ENCODE measurements at regions not wholly inside any gene's neighbourhood (a gene's known extent, or its start where the extent isn't known, plus 50 kb on each side); places are given as distances from the start of the nearest gene placed in this dataset.

DNA sequence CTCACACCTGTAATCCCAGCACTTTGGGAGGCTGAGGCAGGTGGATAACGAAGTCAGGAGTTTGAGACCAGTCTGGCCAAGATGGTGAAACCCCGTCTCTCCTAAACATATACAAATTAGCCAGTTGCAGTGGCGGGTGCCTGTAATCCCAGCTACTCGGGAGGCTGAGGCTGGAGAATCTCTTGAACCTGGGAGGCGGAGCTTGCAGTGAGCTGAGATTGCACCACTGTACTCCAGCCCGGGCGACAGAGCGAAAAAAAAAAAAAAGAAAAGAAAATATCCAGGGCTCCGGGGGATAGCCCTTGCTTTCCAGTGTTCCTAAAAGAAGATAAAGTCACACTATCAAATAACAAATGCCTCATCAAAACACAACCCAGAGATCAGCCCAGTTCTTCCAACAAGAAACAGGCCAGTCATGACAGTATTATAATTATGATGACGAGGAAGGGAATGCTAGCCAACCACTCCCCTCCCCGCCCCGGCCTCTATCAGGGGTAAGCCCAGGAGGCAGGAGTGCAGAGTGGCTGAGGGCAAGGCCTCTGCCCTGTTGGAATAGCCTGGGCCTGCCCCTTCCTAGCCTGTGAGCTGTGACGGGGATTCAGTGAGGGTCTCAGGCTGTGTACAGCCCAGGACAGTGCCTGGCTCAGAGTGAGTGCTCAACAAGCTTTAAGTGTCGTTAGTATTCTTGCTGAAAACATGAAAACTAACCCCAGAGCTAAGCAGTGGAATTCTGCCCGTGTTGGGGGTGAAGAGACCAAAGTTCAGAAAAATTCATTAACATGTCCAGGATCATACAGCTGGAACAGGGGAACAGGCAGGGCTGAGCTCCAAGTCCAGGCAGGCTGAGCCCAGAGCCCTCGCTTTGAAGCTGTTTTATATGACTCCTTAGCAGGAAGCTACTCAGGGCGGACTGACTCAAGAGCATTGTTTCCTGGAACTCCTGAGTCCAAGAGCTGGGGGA, 54.3 kb downstream of the FAM241B start:
- no peak for DNase-seq
- CTCF ChIA-PET: interaction anchor here (1.0 kb wide), 1 partner anchor 32 kb away, joined by 3 read pairs; no protein-coding TSS in a partner anchor
- H3K4me3 Mint-ChIP-seq: no peak overlapping the region
- no peak overlapping the region for H3K27ac Mint-ChIP-seq
- no peaks in the 10 kb centered on the region for H3K36me3 Mint-ChIP-seq (ENCODE audit: low read depth)
- no peaks in the 10 kb centered on the region for H3K9me3 Mint-ChIP-seq
- no peaks in the 10 kb centered on the region for H3K4me1 Mint-ChIP-seq (ENCODE audit: low read depth)
- H3K27me3 Mint-ChIP-seq (ENCODE audit: low read depth): peaks cover 10% of the 10 kb centered on the region
- intact Hi-C loops (cut with micrococcal nuclease): no loop called here

DNA sequence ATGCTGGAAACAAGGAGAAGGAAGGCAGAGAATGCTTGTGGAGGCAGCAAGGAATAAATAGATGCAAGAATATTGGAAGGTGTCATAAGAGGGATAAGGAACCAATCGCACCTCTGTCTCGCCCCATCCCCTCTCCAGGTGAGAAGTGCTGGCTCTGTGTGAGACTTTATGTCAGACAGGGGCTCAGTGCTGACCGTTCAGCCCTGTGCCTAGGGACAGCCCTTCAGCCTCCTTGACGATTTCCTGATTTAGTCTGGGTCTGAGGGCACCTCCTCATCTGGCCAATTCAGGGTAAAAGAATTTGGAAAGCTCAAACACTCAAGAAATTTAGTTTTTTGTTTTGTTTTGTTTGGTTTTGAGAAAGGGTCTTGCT, 54.9 kb downstream of the FAM241B start:
- Mint-ChIP-seq H3K4me1 (ENCODE audit: low read depth) (no peaks in the 10 kb centered on the region), H3K4me3 (no peak overlapping the region), H3K27ac (no peak overlapping the region), H3K36me3 (ENCODE audit: low read depth) (no peaks in the 10 kb centered on the region), H3K9me3 (no peaks in the 10 kb centered on the region), H3K27me3 (ENCODE audit: low read depth) (peaks cover 6% of the 10 kb centered on the region)
- CTCF ChIA-PET: interaction anchor here (1.0 kb wide), 1 partner anchor 31 kb away, joined by 3 read pairs; no protein-coding TSS in a partner anchor
- DNase-seq: no peak
- intact Hi-C loops (cut with micrococcal nuclease): no loop called here

DNA sequence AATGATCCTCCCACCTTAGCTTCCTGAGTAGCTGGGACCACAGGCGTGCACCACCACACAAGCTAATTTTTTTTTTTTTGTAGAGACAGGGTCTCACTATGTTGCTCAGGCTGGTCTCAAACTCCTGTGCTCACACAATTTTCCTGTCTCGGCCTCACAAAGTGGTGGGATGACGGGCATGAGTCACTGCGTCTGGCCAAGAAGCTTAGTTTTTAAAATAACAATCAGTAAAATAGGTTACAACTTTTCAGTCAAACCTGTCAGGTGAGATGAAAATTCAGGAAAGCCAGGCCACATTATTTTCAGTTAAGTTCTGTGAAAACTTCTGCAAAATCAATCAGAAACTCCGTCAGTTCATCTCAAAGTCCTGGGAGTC, 55.4 kb downstream of the FAM241B start:
- H3K36me3 Mint-ChIP-seq (ENCODE audit: low read depth): no peaks in the 10 kb centered on the region
- H3K9me3 Mint-ChIP-seq: no peaks in the 10 kb centered on the region
- H3K4me1 Mint-ChIP-seq (ENCODE audit: low read depth): no peaks in the 10 kb centered on the region
- no peak overlapping the region for H3K4me3 Mint-ChIP-seq
- H3K27ac Mint-ChIP-seq: no peak overlapping the region
- no peak for DNase-seq
- intact Hi-C loops (cut with micrococcal nuclease): no loop called here
- peaks cover 4% of the 10 kb centered on the region for H3K27me3 Mint-ChIP-seq (ENCODE audit: low read depth)
- CTCF ChIA-PET: interaction anchor here (0.6 to 1.0 kb wide), 3 partner anchors 31 to 625 kb away, joined by 3 to 4 read pairs (median 3); no protein-coding TSS in a partner anchor

DNA sequence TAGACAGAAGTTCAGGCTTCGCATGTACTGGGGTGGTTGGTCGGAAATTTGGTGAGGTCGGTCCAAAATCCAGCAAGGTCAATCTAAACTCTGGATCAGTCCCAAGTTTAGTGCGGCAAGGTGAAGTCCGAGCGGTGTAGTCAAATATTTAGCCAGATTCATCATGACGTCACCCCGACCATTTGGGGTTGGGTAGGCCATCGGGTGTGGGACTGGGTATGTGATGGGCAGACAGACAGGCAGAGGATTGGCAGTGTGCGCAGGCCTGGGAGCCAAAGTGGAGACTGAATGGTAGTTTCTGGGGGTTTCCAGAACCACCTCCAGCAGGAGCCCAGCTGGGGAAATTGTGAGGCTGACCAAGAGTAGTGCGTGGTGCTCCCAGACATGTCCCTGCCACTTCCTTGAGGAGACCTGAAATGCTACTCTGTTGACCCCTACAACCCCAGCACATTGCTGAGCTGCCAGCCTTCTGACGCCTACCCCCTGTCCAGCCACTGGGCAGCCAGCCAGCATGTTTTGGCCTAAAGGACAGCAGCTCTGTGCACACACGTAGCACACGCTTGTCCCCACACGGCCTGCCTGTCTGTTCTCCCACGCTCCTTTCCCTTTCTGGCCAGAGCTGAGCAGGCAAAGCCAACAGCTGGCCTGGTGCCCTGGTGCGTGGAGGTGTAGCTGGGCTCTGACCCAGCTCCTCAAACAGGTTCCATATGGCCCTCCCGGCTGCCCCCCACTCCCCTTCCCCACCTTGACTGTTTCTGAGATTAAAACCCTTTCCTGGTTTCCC, 55.9 kb downstream of the FAM241B start:
- H3K4me1 Mint-ChIP-seq (ENCODE audit: low read depth): no peaks in the 10 kb centered on the region
- intact Hi-C loops (cut with micrococcal nuclease): no loop called here
- no peak overlapping the region for H3K27ac Mint-ChIP-seq
- DNase-seq: no peak
- H3K36me3 Mint-ChIP-seq (ENCODE audit: low read depth): no peaks in the 10 kb centered on the region
- no peak overlapping the region for H3K4me3 Mint-ChIP-seq
- CTCF ChIA-PET: interaction anchor here (0.6 to 0.7 kb wide), 2 partner anchors 42 to 626 kb away, joined by 3 to 4 read pairs; no protein-coding TSS in a partner anchor
- H3K27me3 Mint-ChIP-seq (ENCODE audit: low read depth): peaks cover 4% of the 10 kb centered on the region
- no peaks in the 10 kb centered on the region for H3K9me3 Mint-ChIP-seq

DNA sequence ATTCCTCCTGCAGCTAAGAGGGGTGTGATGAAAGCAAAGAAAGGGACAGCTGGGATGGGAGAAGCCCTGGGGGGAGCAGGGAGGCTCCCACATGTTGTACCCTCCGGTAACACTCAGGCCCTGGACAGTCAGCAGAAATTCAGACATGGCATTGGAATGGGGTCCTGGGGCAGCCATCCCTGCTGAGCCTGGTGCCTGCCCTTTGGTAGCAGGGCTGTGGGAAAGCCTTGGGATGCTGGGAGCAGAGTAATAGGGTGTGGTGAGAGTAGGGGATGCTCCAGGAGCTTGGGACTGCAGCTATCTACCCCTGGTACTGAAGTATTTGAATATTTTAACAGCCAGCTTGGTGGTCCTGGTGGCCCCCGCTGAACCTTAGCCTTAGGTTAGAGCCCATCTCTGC, 56.8 kb downstream of the FAM241B start:
- no peak for DNase-seq
- CTCF ChIA-PET: no interaction called here
- Mint-ChIP-seq H3K27ac (no peak overlapping the region), H3K36me3 (ENCODE audit: low read depth) (no peaks in the 10 kb centered on the region), H3K9me3 (no peaks in the 10 kb centered on the region), H3K4me1 (ENCODE audit: low read depth) (no peaks in the 10 kb centered on the region), H3K27me3 (ENCODE audit: low read depth) (peaks cover 4% of the 10 kb centered on the region), H3K4me3 (no peak overlapping the region)
- intact Hi-C loops (cut with micrococcal nuclease): no loop called here

DNA sequence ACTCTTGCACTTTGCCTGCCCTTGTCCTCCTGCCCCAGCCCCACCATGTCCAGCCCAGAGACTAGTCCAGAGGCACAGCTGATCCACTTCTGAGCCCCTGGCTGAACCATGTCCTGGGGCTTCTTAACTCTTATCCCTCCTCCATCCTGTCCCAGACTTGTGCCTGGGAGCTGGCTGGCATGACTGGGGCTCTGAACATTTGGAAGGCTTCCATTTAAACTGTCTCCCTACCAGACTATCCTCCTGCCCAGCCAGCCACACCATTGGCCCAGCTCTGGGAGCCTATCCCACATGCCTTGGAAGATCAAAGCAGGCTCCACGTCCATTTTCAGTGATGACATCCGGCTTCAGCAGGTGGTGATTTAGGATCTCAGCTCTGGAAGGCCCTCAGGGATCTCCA, 57.4 kb downstream of the FAM241B start:
- no peak overlapping the region for H3K27ac Mint-ChIP-seq
- no peak for DNase-seq
- no peaks in the 10 kb centered on the region for H3K9me3 Mint-ChIP-seq
- peaks cover 4% of the 10 kb centered on the region for H3K27me3 Mint-ChIP-seq (ENCODE audit: low read depth)
- intact Hi-C loops (cut with micrococcal nuclease): no loop called here
- CTCF ChIA-PET: interaction anchor here (1.4 kb wide), 1 partner anchor 42 kb away, joined by 3 read pairs; no protein-coding TSS in a partner anchor
- H3K4me3 Mint-ChIP-seq: no peak overlapping the region
- no peaks in the 10 kb centered on the region for H3K36me3 Mint-ChIP-seq (ENCODE audit: low read depth)
- no peaks in the 10 kb centered on the region for H3K4me1 Mint-ChIP-seq (ENCODE audit: low read depth)

DNA sequence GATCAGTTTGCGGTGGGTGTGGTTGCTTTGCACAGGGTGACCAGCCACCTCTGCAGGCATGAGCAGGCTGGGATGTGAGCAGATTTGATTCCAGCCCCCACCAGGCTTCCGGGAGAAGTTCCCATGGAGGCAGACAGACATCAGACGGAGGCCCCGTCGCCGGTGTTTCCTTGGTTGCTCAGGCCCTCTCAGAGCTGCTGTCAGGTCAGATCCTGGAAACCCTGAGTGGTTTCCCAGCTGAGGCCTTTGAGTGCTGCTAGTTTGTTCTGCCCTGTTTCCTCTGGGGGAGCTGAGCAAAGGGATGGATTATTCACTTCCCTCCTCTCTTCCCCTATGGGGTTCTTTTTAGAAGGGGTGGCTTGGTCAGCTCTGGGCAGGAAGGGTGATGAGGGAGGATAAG, 62.2 kb downstream of the FAM241B start:
- DNase-seq: no peak
- CTCF ChIA-PET: no interaction called here
- H3K4me1 Mint-ChIP-seq (ENCODE audit: low read depth): no peaks in the 10 kb centered on the region
- intact Hi-C loops (cut with micrococcal nuclease): no loop called here
- peaks cover 2% of the 10 kb centered on the region for H3K27me3 Mint-ChIP-seq (ENCODE audit: low read depth)
- no peak overlapping the region for H3K27ac Mint-ChIP-seq
- H3K36me3 Mint-ChIP-seq (ENCODE audit: low read depth): no peaks in the 10 kb centered on the region
- H3K9me3 Mint-ChIP-seq: no peaks in the 10 kb centered on the region
- H3K4me3 Mint-ChIP-seq: no peak overlapping the region

DNA sequence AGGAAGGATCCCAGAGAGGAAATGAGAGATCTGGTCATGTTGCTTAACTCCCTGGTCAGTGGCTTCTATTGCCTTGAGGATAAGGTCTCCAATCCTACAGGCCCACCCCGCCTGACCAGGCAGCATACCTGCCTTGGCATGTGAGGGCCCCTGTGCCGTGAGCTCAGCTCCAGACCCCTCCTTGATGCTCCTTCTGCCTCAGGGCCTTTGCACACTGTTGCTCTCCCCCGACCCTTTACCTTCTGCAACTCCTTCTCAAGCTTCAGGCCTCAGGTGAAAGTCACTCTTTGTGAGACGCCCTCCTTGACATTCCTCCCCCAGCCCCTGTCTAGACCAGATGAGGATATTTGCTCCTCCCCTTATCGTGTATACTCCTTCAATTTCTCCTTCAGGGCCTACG, 62.8 kb downstream of the FAM241B start:
- H3K9me3 Mint-ChIP-seq: no peaks in the 10 kb centered on the region
- no peaks in the 10 kb centered on the region for H3K36me3 Mint-ChIP-seq (ENCODE audit: low read depth)
- peaks cover 2% of the 10 kb centered on the region for H3K27me3 Mint-ChIP-seq (ENCODE audit: low read depth)
- H3K4me3 Mint-ChIP-seq: no peak overlapping the region
- no peak for DNase-seq
- no peaks in the 10 kb centered on the region for H3K4me1 Mint-ChIP-seq (ENCODE audit: low read depth)
- no peak overlapping the region for H3K27ac Mint-ChIP-seq
- intact Hi-C loops (cut with micrococcal nuclease): no loop called here
- CTCF ChIA-PET: no interaction called here

DNA sequence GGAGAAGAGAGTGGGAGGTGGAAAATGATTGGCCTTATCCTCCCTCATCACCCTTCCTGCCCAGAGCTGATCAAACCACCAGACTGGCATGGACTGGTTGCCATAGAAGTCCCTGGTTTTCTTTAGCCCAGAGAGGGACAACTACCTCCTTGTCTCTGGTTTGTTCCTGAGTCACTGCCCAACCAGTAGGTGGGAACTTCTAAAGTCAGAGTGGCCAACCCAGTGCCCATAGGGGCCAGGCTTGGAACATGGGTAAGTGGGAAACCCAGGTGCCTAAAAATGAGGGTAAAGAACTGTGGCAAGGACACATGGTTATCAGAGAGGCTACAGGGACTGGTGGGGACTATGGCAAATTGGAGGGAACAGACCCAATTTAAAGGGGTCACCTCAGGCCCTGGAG, 63.8 kb downstream of the FAM241B start:
- DNase-seq: no peak
- no peaks in the 10 kb centered on the region for H3K9me3 Mint-ChIP-seq
- H3K27ac Mint-ChIP-seq: no peak overlapping the region
- no peaks in the 10 kb centered on the region for H3K4me1 Mint-ChIP-seq (ENCODE audit: low read depth)
- H3K27me3 Mint-ChIP-seq (ENCODE audit: low read depth): peaks cover 7% of the 10 kb centered on the region
- no peaks in the 10 kb centered on the region for H3K36me3 Mint-ChIP-seq (ENCODE audit: low read depth)
- CTCF ChIA-PET: no interaction called here
- H3K4me3 Mint-ChIP-seq: no peak overlapping the region
- intact Hi-C loops (cut with micrococcal nuclease): no loop called here

DNA sequence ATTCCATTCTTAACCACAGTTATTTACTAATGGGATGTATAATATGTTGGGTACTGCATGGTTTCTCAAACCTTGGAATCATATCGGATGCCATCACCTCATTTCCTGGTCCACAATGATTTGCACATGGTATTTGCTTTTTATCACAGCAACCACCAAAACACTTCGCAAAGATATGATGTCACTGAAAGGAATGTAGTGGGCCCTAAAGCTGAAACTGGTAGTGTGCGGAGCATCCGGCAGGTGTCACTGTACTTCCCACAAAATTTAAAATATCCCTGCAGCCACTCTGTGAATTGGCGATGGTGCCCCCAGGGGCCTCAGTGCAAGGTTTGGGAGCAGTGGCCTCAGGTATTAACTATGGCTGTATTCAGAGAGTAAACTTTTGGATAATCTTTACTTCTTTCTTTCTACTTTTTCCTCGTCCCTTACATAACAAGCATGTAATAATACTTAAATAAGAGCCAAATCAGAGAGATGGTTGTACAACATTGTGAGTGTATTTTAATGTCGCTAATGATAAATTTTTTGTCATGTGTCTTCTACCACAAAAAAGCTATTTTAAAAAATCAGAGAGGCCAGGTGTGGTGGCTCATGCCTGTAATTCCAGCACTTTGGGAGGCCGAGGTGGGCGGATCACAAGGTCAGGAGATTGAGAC, 66.2 kb downstream of the FAM241B start:
- Mint-ChIP-seq H3K27me3 (ENCODE audit: low read depth) (peaks cover 13% of the 10 kb centered on the region), H3K36me3 (ENCODE audit: low read depth) (no peaks in the 10 kb centered on the region), H3K4me1 (ENCODE audit: low read depth) (no peaks in the 10 kb centered on the region), H3K4me3 (no peak overlapping the region), H3K27ac (no peak overlapping the region), H3K9me3 (no peaks in the 10 kb centered on the region)
- CTCF ChIA-PET: interaction anchor here (1.0 to 2.7 kb wide), 4 partner anchors 19 to 218 kb away, joined by 3 to 14 read pairs (median 4); no protein-coding TSS in a partner anchor
- DNase-seq: peak; percentile 39
- intact Hi-C loops (cut with micrococcal nuclease): loop anchor here (1.0 kb wide), 1 partner anchor 104 kb away; no protein-coding TSS in a partner anchor

DNA sequence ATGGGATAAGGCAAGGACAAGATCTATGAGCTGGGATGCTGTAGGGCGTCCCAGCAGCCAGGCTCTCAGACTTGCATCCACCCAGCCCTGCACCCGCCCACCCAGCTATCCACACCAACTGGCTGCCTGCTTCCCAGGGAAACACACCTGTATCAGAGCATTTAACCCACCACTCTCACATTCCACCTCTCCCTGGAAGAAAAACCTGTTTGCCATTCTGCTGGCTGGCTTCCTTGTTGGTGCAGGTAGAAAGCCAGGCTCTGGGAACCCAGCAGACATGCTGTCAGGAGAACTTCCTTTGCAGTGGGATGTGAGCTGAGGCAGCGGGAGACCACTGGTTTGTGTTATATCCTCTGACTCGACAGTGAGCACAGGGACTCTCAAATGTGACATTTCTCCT, 67.0 kb downstream of the FAM241B start:
- CTCF ChIA-PET: interaction anchor here (1.1 to 2.7 kb wide), 2 partner anchors 18 to 39 kb away, joined by 3 to 14 read pairs; no protein-coding TSS in a partner anchor
- Mint-ChIP-seq H3K36me3 (ENCODE audit: low read depth) (no peaks in the 10 kb centered on the region), H3K27me3 (ENCODE audit: low read depth) (peaks cover 16% of the 10 kb centered on the region), H3K4me1 (ENCODE audit: low read depth) (no peaks in the 10 kb centered on the region), H3K27ac (no peak overlapping the region), H3K9me3 (no peaks in the 10 kb centered on the region), H3K4me3 (no peak overlapping the region)
- no peak for DNase-seq
- intact Hi-C loops (cut with micrococcal nuclease): no loop called here

DNA sequence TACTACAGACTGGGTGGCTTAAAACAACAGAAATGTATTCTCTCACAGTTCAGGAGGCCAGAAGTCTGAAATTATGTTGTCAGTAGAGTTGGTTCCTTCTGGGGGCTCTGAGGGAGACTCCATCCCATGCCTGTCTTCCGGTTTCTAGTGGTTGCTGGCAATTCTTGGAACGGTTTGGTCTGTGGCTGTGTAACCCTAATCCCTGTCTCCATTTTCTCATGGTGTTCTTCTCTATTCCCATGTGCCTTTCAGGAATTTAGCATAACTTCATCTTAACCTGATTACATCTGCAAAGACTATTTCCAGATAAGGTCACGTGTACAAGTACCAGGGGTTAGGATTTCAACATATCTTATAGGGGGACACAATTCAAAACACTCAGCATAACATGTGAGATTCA, 73.2 kb downstream of the FAM241B start:
- Mint-ChIP-seq H3K36me3 (ENCODE audit: low read depth) (no peaks in the 10 kb centered on the region), H3K4me3 (no peak overlapping the region), H3K27ac (no peak overlapping the region), H3K9me3 (peaks cover 10% of the 10 kb centered on the region), H3K27me3 (ENCODE audit: low read depth) (peaks cover 27% of the 10 kb centered on the region), H3K4me1 (ENCODE audit: low read depth) (no peaks in the 10 kb centered on the region)
- intact Hi-C loops (cut with micrococcal nuclease): no loop called here
- no peak for DNase-seq
- CTCF ChIA-PET: no interaction called here
